ENCODE measurements at regions not wholly inside any gene's neighbourhood (a gene's known extent, or its start where the extent isn't known, plus 50 kb on each side); places are given as distances from the start of the nearest gene placed in this dataset.

- TF ChIP-seq POLR2AphosphoS5 (IDR thresholded peaks at IDR 0.05; ENCODE audit: low read depth, low read length) (no peak), SPI1 (IDR thresholded peaks at IDR 0.05; ENCODE audit: low read depth, low read length) (no peak), PAX5 (IDR thresholded peaks at IDR 0.05; ENCODE audit: insufficient read depth, low read length, severe bottlenecking) (no peak), POU2F2 (IDR thresholded peaks at IDR 0.05; ENCODE audit: low read depth, low read length) (no peak), TAF1 (IDR thresholded peaks at IDR 0.05; ENCODE audit: low read depth, low read length) (no peak), POLR2A (IDR thresholded peaks at IDR 0.05; ENCODE audit: low read depth, low read length) (no peak)
- no peak for DNase-seq (ENCODE audit: insufficient read length, low spot score)
- no peak for FAIRE-seq
These were observed 150.1 kb downstream of the ELOVL4 start for GRCh38 chr6:79797163-79797764.

GRCh38 chr6:79796197-79796596 lies 151.2 kb downstream of the ELOVL4 start:
- no peak for DNase-seq (ENCODE audit: insufficient read length, low spot score)
- FAIRE-seq, result no peak
- TF ChIP-seq TAF1 (IDR thresholded peaks at IDR 0.05; ENCODE audit: low read depth, low read length) (no peak), POLR2A (IDR thresholded peaks at IDR 0.05; ENCODE audit: low read depth, low read length) (no peak), POU2F2 (IDR thresholded peaks at IDR 0.05; ENCODE audit: low read depth, low read length) (no peak), POLR2AphosphoS5 (IDR thresholded peaks at IDR 0.05; ENCODE audit: low read depth, low read length) (no peak), PAX5 (IDR thresholded peaks at IDR 0.05; ENCODE audit: insufficient read depth, low read length, severe bottlenecking) (no peak), SPI1 (IDR thresholded peaks at IDR 0.05; ENCODE audit: low read depth, low read length) (no peak)

GRCh38 chr6:79789896-79790295 lies 157.5 kb downstream of the ELOVL4 start:
- FAIRE-seq (no peak), DNase-seq (ENCODE audit: insufficient read length, low spot score) (no peak)
- TF ChIP-seq POU2F2 (IDR thresholded peaks at IDR 0.05; ENCODE audit: low read depth, low read length), result no peak
- TF ChIP-seq PAX5 (IDR thresholded peaks at IDR 0.05; ENCODE audit: insufficient read depth, low read length, severe bottlenecking), result no peak
- no peak for TF ChIP-seq SPI1 (IDR thresholded peaks at IDR 0.05; ENCODE audit: low read depth, low read length)
- no peak for TF ChIP-seq TAF1 (IDR thresholded peaks at IDR 0.05; ENCODE audit: low read depth, low read length)

GRCh38 chr6:79788756-79789155 lies 157.6 kb downstream of the SH3BGRL2 start:
- no peak for FAIRE-seq
- TF ChIP-seq POU2F2 (IDR thresholded peaks at IDR 0.05; ENCODE audit: low read depth, low read length) (no peak), POLR2AphosphoS5 (IDR thresholded peaks at IDR 0.05; ENCODE audit: low read depth, low read length) (no peak), PAX5 (IDR thresholded peaks at IDR 0.05; ENCODE audit: insufficient read depth, low read length, severe bottlenecking) (no peak), TAF1 (IDR thresholded peaks at IDR 0.05; ENCODE audit: low read depth, low read length) (no peak), SPI1 (IDR thresholded peaks at IDR 0.05; ENCODE audit: low read depth, low read length) (no peak), POLR2A (IDR thresholded peaks at IDR 0.05; ENCODE audit: low read depth, low read length) (no peak)

GRCh38 chr6:79787626-79788025 lies 156.5 kb downstream of the SH3BGRL2 start:
- FAIRE-seq, result no peak
- no peak for DNase-seq (ENCODE audit: insufficient read length, low spot score)
- no peak for TF ChIP-seq POLR2A (IDR thresholded peaks at IDR 0.05; ENCODE audit: low read depth, low read length)

More at GRCh38 chr6:79788756-79789155, 157.6 kb downstream of the SH3BGRL2 start:
- DNase-seq (ENCODE audit: insufficient read length, low spot score), result no peak

GRCh38 chr6:79784395-79784753 lies 153.2 kb downstream of the SH3BGRL2 start:
- no peak for FAIRE-seq
- TF ChIP-seq SPI1 (IDR thresholded peaks at IDR 0.05; ENCODE audit: low read depth, low read length), result no peak
- TF ChIP-seq POLR2A (IDR thresholded peaks at IDR 0.05; ENCODE audit: low read depth, low read length), result no peak
- no peak for TF ChIP-seq PAX5 (IDR thresholded peaks at IDR 0.05; ENCODE audit: insufficient read depth, low read length, severe bottlenecking)
- TF ChIP-seq POU2F2 (IDR thresholded peaks at IDR 0.05; ENCODE audit: low read depth, low read length), result no peak
- TF ChIP-seq TAF1 (IDR thresholded peaks at IDR 0.05; ENCODE audit: low read depth, low read length), result no peak
- TF ChIP-seq POLR2AphosphoS5 (IDR thresholded peaks at IDR 0.05; ENCODE audit: low read depth, low read length), result no peak
- DNase-seq (ENCODE audit: insufficient read length, low spot score), result no peak

GRCh38 chr6:79783670-79784394 lies 152.7 kb downstream of the SH3BGRL2 start:
- no peak for FAIRE-seq
- TF ChIP-seq TAF1 (IDR thresholded peaks at IDR 0.05; ENCODE audit: low read depth, low read length) (no peak), PAX5 (IDR thresholded peaks at IDR 0.05; ENCODE audit: insufficient read depth, low read length, severe bottlenecking) (no peak), POLR2AphosphoS5 (IDR thresholded peaks at IDR 0.05; ENCODE audit: low read depth, low read length) (no peak), POLR2A (IDR thresholded peaks at IDR 0.05; ENCODE audit: low read depth, low read length) (no peak)
- DNase-seq (ENCODE audit: insufficient read length, low spot score), result no peak

GRCh38 chr6:79782792-79783580 lies 151.9 kb downstream of the SH3BGRL2 start:
- DNase-seq (ENCODE audit: insufficient read length, low spot score), result no peak
- FAIRE-seq, result no peak
- TF ChIP-seq TAF1 (IDR thresholded peaks at IDR 0.05; ENCODE audit: low read depth, low read length) (no peak), POLR2A (IDR thresholded peaks at IDR 0.05; ENCODE audit: low read depth, low read length) (no peak), POU2F2 (IDR thresholded peaks at IDR 0.05; ENCODE audit: low read depth, low read length) (no peak), POLR2AphosphoS5 (IDR thresholded peaks at IDR 0.05; ENCODE audit: low read depth, low read length) (no peak), SPI1 (IDR thresholded peaks at IDR 0.05; ENCODE audit: low read depth, low read length) (no peak), PAX5 (IDR thresholded peaks at IDR 0.05; ENCODE audit: insufficient read depth, low read length, severe bottlenecking) (no peak)

- DNase-seq (ENCODE audit: insufficient read length, low spot score), result no peak
- no peak for FAIRE-seq
- TF ChIP-seq PAX5 (IDR thresholded peaks at IDR 0.05; ENCODE audit: insufficient read depth, low read length, severe bottlenecking), result no peak
- TF ChIP-seq POU2F2 (IDR thresholded peaks at IDR 0.05; ENCODE audit: low read depth, low read length), result no peak
- TF ChIP-seq POLR2AphosphoS5 (IDR thresholded peaks at IDR 0.05; ENCODE audit: low read depth, low read length), result no peak
- no peak for TF ChIP-seq SPI1 (IDR thresholded peaks at IDR 0.05; ENCODE audit: low read depth, low read length)
- no peak for TF ChIP-seq TAF1 (IDR thresholded peaks at IDR 0.05; ENCODE audit: low read depth, low read length)
- no peak for TF ChIP-seq POLR2A (IDR thresholded peaks at IDR 0.05; ENCODE audit: low read depth, low read length)
These were observed 150.8 kb downstream of the SH3BGRL2 start for GRCh38 chr6:79781916-79782315.
